ENCODE measurements at regions not wholly inside any gene's neighbourhood (a gene's known extent, or its start where the extent isn't known, plus 50 kb on each side); places are given as distances from the start of the nearest gene placed in this dataset.
"Not testable (repeated sequence)": the region's sequence is repeated elsewhere in the genome, so short reads cannot be mapped to it uniquely, and the experiment has no call there.

- H3K27ac Mint-ChIP-seq, result no peak overlapping the region
- peaks cover 0 to 21% (median 0%) of the 10 kb centered on the region in 5 donors for H3K9me3 Mint-ChIP-seq
- H3K4me3 Mint-ChIP-seq, result no peak overlapping the region
- Histone ChIP-seq H3K27ac (ENCODE audit: low read depth, low read length) (no peak overlapping the region), H3K27me3 (ENCODE audit: insufficient read depth, low read length, poor library complexity, severe bottlenecking) (no peaks in the 10 kb centered on the region), H3K36me3 (ENCODE audit: insufficient read depth, low read length) (no peaks in the 10 kb centered on the region), H3K4me3 (ENCODE audit: low read length) (no peak overlapping the region), H3K4me1 (ENCODE audit: insufficient read depth, low read length) (no peaks in the 10 kb centered on the region), H3K9me3 (ENCODE audit: low read length) (no peaks in the 10 kb centered on the region)
- DNase-seq, result no peak
- ChIA-PET CTCF (no interaction called here), POLR2A (no interaction called here)
- no peaks in the 10 kb centered on the region for H3K4me1 Mint-ChIP-seq
- no peaks in the 10 kb centered on the region for H3K27me3 Mint-ChIP-seq
- no peaks in the 10 kb centered on the region for H3K36me3 Mint-ChIP-seq
Observed at GRCh38 chr17:70750983-70751382, 581.7 kb downstream of the KCNJ2 start.

GRCh38 chr17:70752461-70752860 is 583.1 kb downstream of the KCNJ2 start:
- H3K4me1 ChIP-seq (ENCODE audit: insufficient read depth, low read length); H3K4me3 Mint-ChIP-seq; H3K27ac ChIP-seq (ENCODE audit: low read depth, low read length); H3K27me3 Mint-ChIP-seq; POLR2A ChIA-PET; H3K36me3 ChIP-seq (ENCODE audit: insufficient read depth, low read length); DNase-seq; H3K36me3 Mint-ChIP-seq; H3K27ac Mint-ChIP-seq; H3K4me3 ChIP-seq (ENCODE audit: low read length); H3K4me1 Mint-ChIP-seq; H3K27me3 ChIP-seq (ENCODE audit: insufficient read depth, low read length, poor library complexity, severe bottlenecking); H3K9me3 ChIP-seq (ENCODE audit: low read length); CTCF ChIA-PET: not testable (repeated sequence)
- peaks cover 0 to 15% (median 1%) of the 10 kb centered on the region in 5 donors for H3K9me3 Mint-ChIP-seq

- ChIA-PET POLR2A (no interaction called here), CTCF (no interaction called here)
Observed at GRCh38 chr17:70752966-70753467, 583.7 kb downstream of the KCNJ2 start.

GRCh38 chr17:70763018-70763417 is 593.7 kb downstream of the KCNJ2 start:
- Mint-ChIP-seq H3K27ac (no peak overlapping the region), H3K4me1 (no peaks in the 10 kb centered on the region), H3K27me3 (no peaks in the 10 kb centered on the region), H3K36me3 (no peaks in the 10 kb centered on the region), H3K9me3 (peaks cover 0 to 6% (median 3%) of the 10 kb centered on the region in 5 donors), H3K4me3 (no peak overlapping the region)
- H3K27ac ChIP-seq (ENCODE audit: low read depth, low read length), result no peak overlapping the region
- H3K4me1 ChIP-seq (ENCODE audit: insufficient read depth, low read length), result no peaks in the 10 kb centered on the region
- no peaks in the 10 kb centered on the region for H3K36me3 ChIP-seq (ENCODE audit: insufficient read depth, low read length)
- no peaks in the 10 kb centered on the region for H3K27me3 ChIP-seq (ENCODE audit: insufficient read depth, low read length, poor library complexity, severe bottlenecking)
- CTCF ChIA-PET, result no interaction called here
- POLR2A ChIA-PET, result no interaction called here
- no peak overlapping the region for H3K4me3 ChIP-seq (ENCODE audit: low read length)
- no peak for DNase-seq
- H3K9me3 ChIP-seq (ENCODE audit: low read length), result no peaks in the 10 kb centered on the region

More at GRCh38 chr17:70752966-70753467, 583.7 kb downstream of the KCNJ2 start:
- no peaks in the 10 kb centered on the region for H3K9me3 ChIP-seq (ENCODE audit: low read length)
- no peak overlapping the region for H3K4me3 ChIP-seq (ENCODE audit: low read length)
- H3K27ac ChIP-seq (ENCODE audit: low read depth, low read length), result no peak overlapping the region
- H3K27me3 ChIP-seq (ENCODE audit: insufficient read depth, low read length, poor library complexity, severe bottlenecking), result no peaks in the 10 kb centered on the region
- Mint-ChIP-seq H3K9me3 (peaks cover 0 to 13% (median 3%) of the 10 kb centered on the region in 5 donors), H3K27ac (no peak overlapping the region), H3K4me3 (no peak overlapping the region), H3K36me3 (no peaks in the 10 kb centered on the region), H3K4me1 (no peaks in the 10 kb centered on the region), H3K27me3 (no peaks in the 10 kb centered on the region)
- DNase-seq, result no peak
- H3K36me3 ChIP-seq (ENCODE audit: insufficient read depth, low read length), result no peaks in the 10 kb centered on the region
- no peaks in the 10 kb centered on the region for H3K4me1 ChIP-seq (ENCODE audit: insufficient read depth, low read length)

GRCh38 chr17:70767102-70767701 is 597.9 kb downstream of the KCNJ2 start:
- H3K4me3 Mint-ChIP-seq, result no peak overlapping the region
- DNase-seq, result no peak
- no peaks in the 10 kb centered on the region for H3K4me1 ChIP-seq (ENCODE audit: insufficient read depth, low read length)
- POLR2A ChIA-PET, result no interaction called here
- H3K27ac Mint-ChIP-seq, result no peak overlapping the region
- H3K36me3 Mint-ChIP-seq, result no peaks in the 10 kb centered on the region
- no peaks in the 10 kb centered on the region for H3K36me3 ChIP-seq (ENCODE audit: insufficient read depth, low read length)
- no peak overlapping the region for H3K4me3 ChIP-seq (ENCODE audit: low read length)
- no peaks in the 10 kb centered on the region for H3K27me3 ChIP-seq (ENCODE audit: insufficient read depth, low read length, poor library complexity, severe bottlenecking)
- peaks cover 1 to 3% (median 2%) of the 10 kb centered on the region in 5 donors for H3K9me3 Mint-ChIP-seq
- CTCF ChIA-PET, result no interaction called here
- H3K27me3 Mint-ChIP-seq, result no peaks in the 10 kb centered on the region
- no peaks in the 10 kb centered on the region for H3K4me1 Mint-ChIP-seq
- H3K9me3 ChIP-seq (ENCODE audit: low read length), result no peaks in the 10 kb centered on the region
- no peak overlapping the region for H3K27ac ChIP-seq (ENCODE audit: low read depth, low read length)

GRCh38 chr17:70769956-70770355 is 600.6 kb downstream of the KCNJ2 start:
- no peak for DNase-seq
- H3K4me3 Mint-ChIP-seq, result no peak overlapping the region
- H3K4me1 ChIP-seq (ENCODE audit: insufficient read depth, low read length), result no peaks in the 10 kb centered on the region
- H3K27me3 Mint-ChIP-seq, result no peaks in the 10 kb centered on the region
- ChIA-PET POLR2A (no interaction called here), CTCF (no interaction called here)
- no peaks in the 10 kb centered on the region for H3K36me3 Mint-ChIP-seq
- no peak overlapping the region for H3K27ac ChIP-seq (ENCODE audit: low read depth, low read length)
- H3K9me3 ChIP-seq (ENCODE audit: low read length), result no peaks in the 10 kb centered on the region
- no peaks in the 10 kb centered on the region for H3K27me3 ChIP-seq (ENCODE audit: insufficient read depth, low read length, poor library complexity, severe bottlenecking)
- H3K36me3 ChIP-seq (ENCODE audit: insufficient read depth, low read length), result no peaks in the 10 kb centered on the region
- no peaks in the 10 kb centered on the region for H3K4me1 Mint-ChIP-seq
- H3K4me3 ChIP-seq (ENCODE audit: low read length), result no peak overlapping the region
- H3K9me3 Mint-ChIP-seq, result peaks cover 0 to 3% (median 1%) of the 10 kb centered on the region in 5 donors
- H3K27ac Mint-ChIP-seq, result no peak overlapping the region

- Mint-ChIP-seq H3K36me3 (no peaks in the 10 kb centered on the region), H3K4me3 (no peak overlapping the region), H3K27ac (no peak overlapping the region), H3K4me1 (no peaks in the 10 kb centered on the region), H3K27me3 (no peaks in the 10 kb centered on the region), H3K9me3 (peaks cover 0 to 2% (median 0%) of the 10 kb centered on the region in 5 donors)
- DNase-seq, result no peak
- no peak overlapping the region for H3K27ac ChIP-seq (ENCODE audit: low read depth, low read length)
- H3K27me3 ChIP-seq (ENCODE audit: insufficient read depth, low read length, poor library complexity, severe bottlenecking), result no peaks in the 10 kb centered on the region
- H3K36me3 ChIP-seq (ENCODE audit: insufficient read depth, low read length), result no peaks in the 10 kb centered on the region
- H3K4me3 ChIP-seq (ENCODE audit: low read length), result no peak overlapping the region
- ChIA-PET POLR2A (no interaction called here), CTCF (no interaction called here)
- no peaks in the 10 kb centered on the region for H3K9me3 ChIP-seq (ENCODE audit: low read length)
- no peaks in the 10 kb centered on the region for H3K4me1 ChIP-seq (ENCODE audit: insufficient read depth, low read length)
Observed at GRCh38 chr17:70771804-70772386, 602.6 kb downstream of the KCNJ2 start.

GRCh38 chr17:70772761-70773160 is 603.4 kb downstream of the KCNJ2 start:
- no peak overlapping the region for H3K27ac ChIP-seq (ENCODE audit: low read depth, low read length)
- no peak overlapping the region for H3K4me3 Mint-ChIP-seq
- H3K4me1 ChIP-seq (ENCODE audit: insufficient read depth, low read length), result no peaks in the 10 kb centered on the region

More at GRCh38 chr17:70772761-70773160, 603.4 kb downstream of the KCNJ2 start:
- no peaks in the 10 kb centered on the region for H3K36me3 Mint-ChIP-seq
- H3K27ac Mint-ChIP-seq, result no peak overlapping the region
- no peak for DNase-seq
- no peaks in the 10 kb centered on the region for H3K36me3 ChIP-seq (ENCODE audit: insufficient read depth, low read length)
- POLR2A ChIA-PET, result no interaction called here
- no peaks in the 10 kb centered on the region for H3K27me3 ChIP-seq (ENCODE audit: insufficient read depth, low read length, poor library complexity, severe bottlenecking)
- H3K4me1 Mint-ChIP-seq, result no peaks in the 10 kb centered on the region
- H3K27me3 Mint-ChIP-seq, result no peaks in the 10 kb centered on the region
- H3K4me3 ChIP-seq (ENCODE audit: low read length), result no peak overlapping the region
- no peaks in the 10 kb centered on the region for H3K9me3 ChIP-seq (ENCODE audit: low read length)
- peaks cover 0 to 2% (median 0%) of the 10 kb centered on the region in 5 donors for H3K9me3 Mint-ChIP-seq
- CTCF ChIA-PET, result no interaction called here

All from CD8-positive, alpha-beta memory T cell (primary cell).